Tibial nerve (tissue), 4 donors: ENCODE measurements at regions not wholly inside any gene's neighbourhood (a gene's known extent, or its start where the extent isn't known, plus 50 kb on each side); places are given as distances from the start of the nearest gene placed in this dataset.

Experiments
- EP300 ChIP-seq, 2 donors: sonication (generic); formaldehyde crosslinking; IDR thresholded peaks; one replicate each; pipeline ENCODE4 v1.6.1; 2017; ENCODE audit warnings: antibody characterized with exemption in 2 of 2, mild to moderate bottlenecking in 1 of 2
- TF ChIP-seq, protein P1 (sequence below), 5 experiments: fragments of 200-600 bp in 3 of 5; fragments of 450-650 bp in 2 of 5; sonication (generic) in 3 of 5; IDR thresholded peaks; one replicate each; pipeline ENCODE4 v1.5.1; 2016 to 2019; ENCODE audit warnings: antibody characterized with exemption in 5 of 5, mild to moderate bottlenecking in 3 of 5, moderate library complexity in 2 of 5

DNA sequence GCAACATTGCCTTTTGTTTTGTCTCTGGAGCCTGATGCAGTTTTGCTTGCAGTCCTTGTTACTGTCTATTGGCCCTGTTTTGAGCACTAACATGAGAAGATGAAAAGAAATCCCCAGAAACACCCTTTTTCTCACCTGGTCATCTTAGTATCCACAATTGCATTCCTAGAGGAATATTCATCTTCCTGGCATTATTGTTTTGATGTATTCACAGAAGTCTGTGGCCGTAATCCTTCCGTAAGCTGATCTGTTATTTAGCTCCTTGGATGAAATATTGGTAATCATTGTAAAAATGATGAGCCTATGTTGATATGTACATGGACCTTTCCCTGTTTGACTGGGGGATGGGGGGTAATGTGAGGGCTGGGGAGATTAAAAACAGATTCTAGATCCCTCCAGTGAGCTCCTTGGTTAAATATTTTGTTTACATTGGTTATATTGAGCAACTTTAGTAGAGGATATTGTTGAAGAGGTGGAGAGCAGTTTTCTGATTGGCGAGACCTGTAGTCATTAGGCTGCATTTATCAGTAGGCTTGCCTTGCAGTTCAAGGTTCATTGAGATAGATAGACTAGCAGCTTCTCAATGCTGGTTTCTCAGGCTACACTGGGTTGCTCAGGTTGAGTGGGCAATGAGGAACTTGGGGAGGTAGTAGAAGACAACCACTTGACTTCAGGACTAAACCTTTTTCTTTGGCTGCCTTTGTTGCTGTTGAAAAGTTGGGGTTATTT is 117.5 kb downstream of the MACIR start:
- TF ChIP-seq, protein P1, sequence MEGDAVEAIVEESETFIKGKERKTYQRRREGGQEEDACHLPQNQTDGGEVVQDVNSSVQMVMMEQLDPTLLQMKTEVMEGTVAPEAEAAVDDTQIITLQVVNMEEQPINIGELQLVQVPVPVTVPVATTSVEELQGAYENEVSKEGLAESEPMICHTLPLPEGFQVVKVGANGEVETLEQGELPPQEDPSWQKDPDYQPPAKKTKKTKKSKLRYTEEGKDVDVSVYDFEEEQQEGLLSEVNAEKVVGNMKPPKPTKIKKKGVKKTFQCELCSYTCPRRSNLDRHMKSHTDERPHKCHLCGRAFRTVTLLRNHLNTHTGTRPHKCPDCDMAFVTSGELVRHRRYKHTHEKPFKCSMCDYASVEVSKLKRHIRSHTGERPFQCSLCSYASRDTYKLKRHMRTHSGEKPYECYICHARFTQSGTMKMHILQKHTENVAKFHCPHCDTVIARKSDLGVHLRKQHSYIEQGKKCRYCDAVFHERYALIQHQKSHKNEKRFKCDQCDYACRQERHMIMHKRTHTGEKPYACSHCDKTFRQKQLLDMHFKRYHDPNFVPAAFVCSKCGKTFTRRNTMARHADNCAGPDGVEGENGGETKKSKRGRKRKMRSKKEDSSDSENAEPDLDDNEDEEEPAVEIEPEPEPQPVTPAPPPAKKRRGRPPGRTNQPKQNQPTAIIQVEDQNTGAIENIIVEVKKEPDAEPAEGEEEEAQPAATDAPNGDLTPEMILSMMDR (IDR thresholded peaks at IDR 0.05): no peak
- no peak for TF ChIP-seq EP300 (IDR thresholded peaks at IDR 0.05)
